ENCODE measurements at regions not wholly inside any gene's neighbourhood (a gene's known extent, or its start where the extent isn't known, plus 50 kb on each side); places are given as distances from the start of the nearest gene placed in this dataset.
"Not testable (repeated sequence)": the region's sequence is repeated elsewhere in the genome, so short reads cannot be mapped to it uniquely, and the experiment has no call there.

- no peak for TF ChIP-seq POLR2A (IDR thresholded peaks at IDR 0.05)
- H3K36me3 ChIP-seq (replicated peaks in 1 of 2; ENCODE audit: insufficient read depth in 1 of 2, low read depth in 2 of 2) = no peaks in the 10 kb centered on the region
- no peak overlapping the region for H3K4me3 ChIP-seq
- no peaks in the 10 kb centered on the region for H3K27me3 ChIP-seq
- ATAC-seq = no peak
- DNase-seq = no peak
- no peaks in the 10 kb centered on the region for H3K4me1 ChIP-seq
- no peak overlapping the region for H3K27ac ChIP-seq
- intact Hi-C loops (cut with DNase I) = no loop called here
- no peaks in the 10 kb centered on the region for H3K9me3 ChIP-seq
- 58 to 64% methylated on average over 3 of the region's 3 CpGs for WGBS, 2 donors
Measured at GRCh38 chr12:59111851-59112250, 191.5 kb upstream of the LRIG3 start.

GRCh38 chr12:59108516-59108915 is 188.2 kb upstream of the LRIG3 start:
- ATAC-seq; H3K4me1 ChIP-seq; H3K9me3 ChIP-seq; H3K4me3 ChIP-seq; H3K36me3 ChIP-seq (replicated peaks in 1 of 2; ENCODE audit: insufficient read depth in 1 of 2, low read depth in 2 of 2); H3K27ac ChIP-seq; DNase-seq; H3K27me3 ChIP-seq; intact Hi-C loops (cut with DNase I): not testable (repeated sequence)
- 82 to 85% methylated on average over 8 of the region's 8 CpGs for WGBS, 2 donors

GRCh38 chr12:59100585-59100984 is 180.3 kb upstream of the LRIG3 start:
- 82 to 87% methylated on average over 4 of the region's 4 CpGs for WGBS, 2 donors
- intact Hi-C loops (cut with DNase I) = no loop called here
- DNase-seq (no peak), ATAC-seq (no peak)
- Histone ChIP-seq H3K9me3 (no peaks in the 10 kb centered on the region), H3K36me3 (replicated peaks in 1 of 2; ENCODE audit: insufficient read depth in 1 of 2, low read depth in 2 of 2) (no peaks in the 10 kb centered on the region), H3K27ac (no peak overlapping the region), H3K4me3 (no peak overlapping the region), H3K4me1 (no peaks in the 10 kb centered on the region), H3K27me3 (no peaks in the 10 kb centered on the region)
- TF ChIP-seq CTCF (IDR thresholded peaks at IDR 0.05) (no peak), POLR2A (IDR thresholded peaks at IDR 0.05) (no peak)

GRCh38 chr12:59097876-59098275 is 177.6 kb upstream of the LRIG3 start:
- no peaks in the 10 kb centered on the region for H3K9me3 ChIP-seq
- H3K27ac ChIP-seq = no peak overlapping the region
- no peak for DNase-seq
- TF ChIP-seq CTCF (IDR thresholded peaks at IDR 0.05) = no peak
- TF ChIP-seq POLR2A (IDR thresholded peaks at IDR 0.05) = no peak
- no peaks in the 10 kb centered on the region for H3K36me3 ChIP-seq (replicated peaks in 1 of 2; ENCODE audit: insufficient read depth in 1 of 2, low read depth in 2 of 2)
- no peak overlapping the region for H3K4me3 ChIP-seq
- no peaks in the 10 kb centered on the region for H3K27me3 ChIP-seq
- H3K4me1 ChIP-seq = no peaks in the 10 kb centered on the region
- ATAC-seq = no peak
- intact Hi-C loops (cut with DNase I) = no loop called here
- WGBS, 2 donors = 69 to 72% methylated on average over 1 of the region's 1 CpG

GRCh38 chr12:59096246-59096645 is 175.9 kb upstream of the LRIG3 start:
- DNase-seq = no peak
- Histone ChIP-seq H3K27ac (no peak overlapping the region), H3K4me1 (no peaks in the 10 kb centered on the region), H3K27me3 (no peaks in the 10 kb centered on the region), H3K9me3 (no peaks in the 10 kb centered on the region), H3K4me3 (no peak overlapping the region), H3K36me3 (replicated peaks in 1 of 2; ENCODE audit: insufficient read depth in 1 of 2, low read depth in 2 of 2) (no peaks in the 10 kb centered on the region)
- intact Hi-C loops (cut with DNase I) = no loop called here
- ATAC-seq = no peak
- TF ChIP-seq POLR2A (IDR thresholded peaks at IDR 0.05) (no peak), CTCF (IDR thresholded peaks at IDR 0.05) (no peak)

GRCh38 chr12:59093073-59093772 is 172.9 kb upstream of the LRIG3 start:
- Histone ChIP-seq H3K4me3 (no peak overlapping the region), H3K36me3 (replicated peaks in 1 of 2; ENCODE audit: insufficient read depth in 1 of 2, low read depth in 2 of 2) (no peaks in the 10 kb centered on the region), H3K27ac (no peak overlapping the region), H3K27me3 (no peaks in the 10 kb centered on the region), H3K4me1 (no peaks in the 10 kb centered on the region), H3K9me3 (no peaks in the 10 kb centered on the region)
- intact Hi-C loops (cut with DNase I) = no loop called here
- WGBS, 2 donors = 87 to 96% methylated on average over 1 of the region's 1 CpG
- no peak for DNase-seq
- no peak for ATAC-seq
- TF ChIP-seq POLR2A (IDR thresholded peaks at IDR 0.05) (no peak), CTCF (IDR thresholded peaks at IDR 0.05) (no peak)
